ENCODE measurements at regions not wholly inside any gene's neighbourhood (a gene's known extent, or its start where the extent isn't known, plus 50 kb on each side); places are given as distances from the start of the nearest gene placed in this dataset.

- TF ChIP-seq CTCF (IDR thresholded peaks at IDR 0.05; ENCODE audit: poor library complexity): no peak
- no peak for TF ChIP-seq EZH2phosphoT487 (IDR thresholded peaks at IDR 0.05; ENCODE audit: low read depth, severe bottlenecking, unreplicated experiment)
Measured at GRCh38 chr2:120685066-120685973, 50.3 kb upstream of the GLI2 start.

Measured in hepatocyte (in vitro differentiated cells).